ENCODE measurements at regions not wholly inside any gene's neighbourhood (a gene's known extent, or its start where the extent isn't known, plus 50 kb on each side); places are given as distances from the start of the nearest gene placed in this dataset.

DNA sequence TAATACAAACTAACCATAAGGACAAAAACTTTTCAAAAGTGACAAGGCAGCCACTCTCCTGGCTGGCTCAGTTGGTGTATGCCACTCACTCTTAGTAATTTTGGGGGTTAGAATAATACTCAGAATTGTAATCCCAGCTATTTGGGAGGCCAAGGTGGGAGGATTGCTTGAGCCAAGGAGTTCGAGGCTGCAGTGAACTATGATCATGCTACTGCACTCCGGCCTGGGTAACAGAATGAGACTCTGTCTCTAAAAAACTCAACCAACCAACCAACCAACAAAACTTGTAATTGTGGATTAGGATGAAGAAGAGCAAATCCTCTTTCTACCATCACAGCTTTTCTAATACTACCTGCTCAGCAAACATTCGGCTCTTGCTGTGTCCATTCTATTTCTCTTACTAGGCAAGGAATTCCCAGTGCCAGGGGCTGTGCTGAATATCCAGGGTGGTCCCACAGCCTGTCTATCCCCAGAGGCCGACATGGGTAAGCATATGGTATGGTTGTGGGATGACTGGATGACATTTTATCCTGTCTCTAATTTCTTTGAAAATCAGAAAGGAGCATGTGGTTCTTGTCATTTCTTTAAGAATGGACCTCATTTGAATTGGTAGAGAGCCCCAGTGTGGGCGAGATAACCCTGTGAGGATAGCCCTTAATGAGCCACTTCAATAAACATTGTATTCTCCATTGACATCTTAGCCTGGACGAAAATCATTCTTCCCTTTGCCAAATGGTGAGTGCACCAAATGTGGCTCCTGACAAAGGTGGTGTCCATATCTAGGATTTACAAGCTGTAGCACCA is 220.1 kb downstream of the MYCN start:
- peaks cover 2% of the 10 kb centered on the region for H3K27me3 Mint-ChIP-seq
- peaks cover 2% of the 10 kb centered on the region for H3K36me3 Mint-ChIP-seq
- H3K4me3 Mint-ChIP-seq = no peak overlapping the region
- no peaks in the 10 kb centered on the region for H3K9me3 Mint-ChIP-seq
- H3K4me1 Mint-ChIP-seq = peaks cover 0 to 3% (median 0%) of the 10 kb centered on the region in 3 donors
- no peak overlapping the region for H3K27ac Mint-ChIP-seq

DNA sequence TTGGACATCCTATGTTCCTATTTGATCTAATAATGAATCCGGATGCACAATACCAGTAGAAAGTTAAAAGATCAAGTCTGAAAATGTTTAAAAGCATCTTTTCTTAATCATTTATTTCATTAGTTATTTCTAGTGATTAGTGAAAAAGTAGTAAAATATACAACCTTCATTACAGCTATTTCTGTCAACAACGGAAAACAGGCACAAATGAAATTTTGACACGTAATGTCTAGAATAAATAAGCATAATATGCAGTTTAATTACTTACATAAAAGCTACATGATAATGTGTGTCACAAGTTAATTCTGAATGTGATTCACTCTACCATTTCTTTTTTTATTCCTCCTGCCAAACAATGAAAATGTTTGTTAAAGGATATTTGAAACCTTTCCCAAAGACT is 216.1 kb downstream of the MYCN start:
- Mint-ChIP-seq H3K4me1 (no peaks in the 10 kb centered on the region), H3K36me3 (no peaks in the 10 kb centered on the region), H3K9me3 (no peaks in the 10 kb centered on the region), H3K4me3 (no peak overlapping the region), H3K27me3 (peaks cover 2% of the 10 kb centered on the region), H3K27ac (no peak overlapping the region)

DNA sequence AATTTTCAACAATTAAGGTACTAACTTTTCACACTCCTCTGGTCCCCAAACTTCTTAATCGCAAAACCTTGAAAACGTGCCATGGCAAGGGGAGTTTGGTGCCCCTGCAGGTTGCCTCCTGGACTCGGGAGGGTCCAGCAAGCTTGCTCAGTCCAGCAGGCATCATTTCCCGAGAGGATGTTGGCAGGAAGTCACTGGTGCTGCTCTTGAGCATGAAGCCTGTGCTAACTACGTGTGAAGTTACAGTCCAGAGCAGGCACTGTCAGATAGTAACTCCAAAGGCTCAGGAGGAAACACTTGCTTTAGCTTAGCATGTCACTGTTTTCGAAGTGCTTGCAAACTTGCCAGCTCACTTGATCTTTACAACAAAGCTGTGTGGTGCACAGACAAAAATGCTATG is 215.4 kb downstream of the MYCN start:
- Mint-ChIP-seq H3K4me1 (no peaks in the 10 kb centered on the region), H3K27me3 (peaks cover 4% of the 10 kb centered on the region), H3K4me3 (no peak overlapping the region), H3K27ac (no peak overlapping the region), H3K9me3 (peaks cover 0 to 2% (median 1%) of the 10 kb centered on the region in 3 donors), H3K36me3 (no peaks in the 10 kb centered on the region)

DNA sequence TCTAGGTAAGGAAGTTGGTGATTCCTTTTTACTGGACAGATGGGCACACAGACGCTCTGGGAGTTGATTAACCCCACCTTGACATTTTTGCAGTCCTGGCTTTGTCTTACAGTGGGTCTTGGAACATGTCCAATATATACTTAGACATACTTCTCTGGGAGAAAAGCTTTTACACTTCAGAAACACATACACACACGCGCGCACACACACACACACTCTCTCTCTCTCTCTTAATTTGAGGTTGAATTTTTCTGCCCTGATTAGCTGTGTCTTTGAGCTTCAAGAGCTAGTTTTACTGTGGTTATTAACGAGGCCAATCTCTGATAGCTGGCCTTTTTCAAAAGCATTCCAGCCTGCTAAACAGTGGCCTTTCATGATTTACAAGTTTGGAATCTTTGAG is 215.0 kb downstream of the MYCN start:
- Mint-ChIP-seq H3K36me3 (no peaks in the 10 kb centered on the region), H3K4me3 (no peak overlapping the region), H3K4me1 (no peaks in the 10 kb centered on the region), H3K27me3 (peaks cover 4% of the 10 kb centered on the region), H3K9me3 (peaks cover 0 to 2% (median 1%) of the 10 kb centered on the region in 3 donors), H3K27ac (no peak overlapping the region)

DNA sequence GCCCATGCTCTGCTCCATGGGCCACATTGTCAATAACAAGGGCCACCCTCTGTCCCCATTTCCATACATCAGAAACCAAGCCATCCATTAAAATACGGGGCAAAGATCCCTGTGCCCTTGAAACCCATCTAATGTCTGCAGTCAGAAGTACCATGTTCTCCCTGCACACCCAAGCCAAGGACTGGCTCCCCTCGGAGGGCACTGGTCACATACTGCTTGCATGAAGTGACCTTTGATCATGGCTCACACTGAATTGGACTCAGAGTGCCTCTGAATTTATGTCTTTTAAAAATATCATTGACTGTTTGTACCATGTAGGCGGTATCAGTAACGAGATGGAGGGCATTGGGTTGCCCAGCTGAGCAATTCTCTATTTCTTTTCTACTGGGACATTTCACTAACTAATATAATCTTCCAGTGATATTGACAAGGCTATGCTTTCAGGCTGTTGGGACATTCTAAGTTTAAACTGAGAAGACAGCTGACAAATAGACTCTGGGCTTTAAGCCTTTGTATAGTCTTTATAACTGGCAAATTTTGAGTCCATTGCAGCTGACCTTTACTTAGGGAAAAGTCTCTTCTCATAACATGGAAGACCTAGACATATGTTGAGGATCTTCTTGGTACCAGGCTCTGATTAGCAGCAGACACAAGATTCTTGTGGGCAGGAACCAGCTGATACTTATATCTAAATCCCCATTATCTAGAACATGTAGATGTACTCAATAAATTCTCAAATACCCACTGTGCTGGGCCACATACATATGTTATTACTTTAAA is 214.3 kb downstream of the MYCN start:
- no peaks in the 10 kb centered on the region for H3K4me1 Mint-ChIP-seq
- no peak overlapping the region for H3K27ac Mint-ChIP-seq
- no peaks in the 10 kb centered on the region for H3K36me3 Mint-ChIP-seq
- H3K4me3 Mint-ChIP-seq = no peak overlapping the region
- peaks cover 4% of the 10 kb centered on the region for H3K27me3 Mint-ChIP-seq
- H3K9me3 Mint-ChIP-seq = peaks cover 0 to 2% (median 1%) of the 10 kb centered on the region in 3 donors

DNA sequence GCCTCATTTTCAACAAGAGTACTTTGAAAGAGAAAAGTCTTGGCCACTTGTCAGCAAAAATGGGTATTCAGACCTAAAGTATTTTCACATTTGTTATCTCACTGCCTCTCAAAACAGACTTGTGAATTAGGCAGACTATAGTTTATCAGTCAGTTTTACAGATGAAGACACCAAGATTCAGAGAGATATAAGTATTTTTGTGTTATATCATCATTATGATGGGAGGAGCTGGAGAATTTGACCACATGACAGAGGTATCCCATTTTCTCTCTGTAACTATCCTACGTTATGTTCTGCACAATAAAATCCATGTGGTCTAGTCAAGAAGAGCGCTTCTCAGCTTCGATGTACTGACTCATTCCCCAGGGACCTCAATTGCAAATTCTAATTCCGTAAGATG is 213.7 kb downstream of the MYCN start:
- Mint-ChIP-seq H3K27me3 (peaks cover 4% of the 10 kb centered on the region), H3K36me3 (no peaks in the 10 kb centered on the region), H3K4me1 (no peaks in the 10 kb centered on the region), H3K27ac (no peak overlapping the region), H3K4me3 (no peak overlapping the region), H3K9me3 (peaks cover 0 to 2% (median 1%) of the 10 kb centered on the region in 3 donors)

DNA sequence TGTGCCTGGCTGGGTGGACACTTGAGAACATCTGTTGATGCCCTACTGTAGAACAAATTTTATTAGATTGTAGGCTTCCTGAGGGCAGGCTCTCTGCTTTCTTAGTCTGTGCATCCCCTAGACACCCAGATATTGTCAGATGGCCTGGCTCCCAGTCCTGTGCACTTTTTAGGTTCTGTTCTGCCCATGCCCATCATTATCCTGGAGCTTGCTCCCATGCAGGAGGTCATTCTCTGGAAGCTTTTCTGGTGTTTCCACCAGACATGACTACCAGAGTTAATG is 213.3 kb downstream of the MYCN start:
- Mint-ChIP-seq H3K4me3 (no peak overlapping the region), H3K4me1 (no peaks in the 10 kb centered on the region), H3K9me3 (peaks cover 0 to 2% (median 1%) of the 10 kb centered on the region in 3 donors), H3K27me3 (peaks cover 4% of the 10 kb centered on the region), H3K36me3 (no peaks in the 10 kb centered on the region), H3K27ac (no peak overlapping the region)

DNA sequence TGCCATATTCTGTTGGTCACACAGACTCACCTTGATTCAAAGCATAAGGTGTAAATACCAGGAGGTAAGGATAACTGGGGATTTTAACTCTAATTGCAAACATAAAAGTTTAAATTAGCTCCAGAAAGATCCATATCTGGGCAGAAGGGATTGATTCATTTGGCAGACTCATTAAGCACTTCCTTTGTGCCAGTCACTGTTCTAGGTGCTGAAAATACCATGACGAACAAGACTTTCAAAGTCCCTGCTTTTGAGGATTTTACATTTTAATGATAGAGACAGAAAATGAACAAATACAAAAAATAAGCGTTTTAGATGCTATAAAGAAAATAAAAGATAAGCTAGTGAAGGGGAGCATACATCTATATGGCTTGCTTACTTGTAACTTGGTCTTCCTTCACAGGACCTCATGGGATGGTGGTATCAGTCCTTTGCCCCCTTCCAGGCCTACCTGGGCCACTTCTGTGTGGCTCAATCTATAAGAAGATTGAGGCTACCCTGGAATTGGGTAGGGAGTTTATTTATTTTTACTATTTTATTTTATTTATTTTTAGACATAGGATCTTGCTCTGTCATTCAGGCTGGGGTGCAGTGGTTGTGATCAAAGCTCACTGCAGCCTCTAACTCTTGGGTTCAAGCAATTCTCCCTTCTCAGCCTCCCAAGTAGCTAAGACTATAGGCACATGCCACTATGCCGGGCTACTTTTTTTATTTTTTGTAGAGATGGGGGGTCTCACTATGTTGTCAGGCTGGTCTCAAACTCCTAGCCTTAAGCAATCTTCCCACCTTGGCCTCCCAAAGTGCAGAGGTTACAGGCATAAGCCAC is 212.8 kb downstream of the MYCN start:
- H3K36me3 Mint-ChIP-seq = no peaks in the 10 kb centered on the region
- H3K4me3 Mint-ChIP-seq = no peak overlapping the region
- peaks cover 4% of the 10 kb centered on the region for H3K27me3 Mint-ChIP-seq
- H3K4me1 Mint-ChIP-seq = no peaks in the 10 kb centered on the region
- H3K9me3 Mint-ChIP-seq = peaks cover 0 to 2% (median 1%) of the 10 kb centered on the region in 3 donors
- H3K27ac Mint-ChIP-seq = no peak overlapping the region

DNA sequence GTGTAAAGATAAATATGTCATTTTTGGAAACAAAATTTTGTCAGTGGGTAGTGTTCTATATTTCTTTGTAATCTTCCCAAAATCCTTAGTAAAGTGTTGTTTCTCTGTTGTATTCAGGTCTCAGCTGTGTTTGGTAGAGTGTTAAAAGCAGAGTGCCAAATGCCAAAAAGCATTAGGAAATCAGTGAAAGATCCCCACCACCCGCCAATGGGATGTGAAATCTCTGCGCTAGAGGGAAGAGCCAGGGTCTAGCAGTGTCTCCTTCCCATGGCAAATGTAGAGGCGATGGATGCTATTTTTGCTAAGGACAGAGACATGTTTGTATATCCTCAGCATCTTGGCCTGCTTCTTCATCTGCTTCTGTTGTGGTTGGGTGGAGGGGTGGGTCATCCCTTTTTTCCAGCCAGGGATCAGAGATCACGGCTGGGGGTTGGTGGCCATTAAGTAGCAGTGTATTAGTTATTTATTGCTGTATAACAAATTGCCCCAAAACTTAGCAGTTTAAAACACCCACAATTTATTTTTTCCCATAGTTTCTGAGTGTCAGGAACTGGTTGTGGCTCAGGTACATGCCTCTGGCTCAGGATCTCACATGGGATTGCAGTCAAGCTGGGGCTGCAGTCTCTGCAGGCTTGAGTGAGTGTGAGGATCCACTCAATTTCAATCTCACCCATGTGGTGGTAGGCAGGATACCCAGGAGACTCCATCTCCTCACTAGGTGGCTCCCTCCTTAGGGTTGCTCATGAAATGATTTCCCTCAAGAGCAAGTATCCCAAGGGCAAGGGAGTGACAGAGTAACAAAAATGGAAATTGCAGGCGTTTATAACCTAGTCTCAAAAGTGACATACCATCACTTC is 211.9 kb downstream of the MYCN start:
- Mint-ChIP-seq H3K9me3 (peaks cover 0 to 2% (median 1%) of the 10 kb centered on the region in 3 donors), H3K27ac (no peak overlapping the region), H3K27me3 (peaks cover 4% of the 10 kb centered on the region), H3K36me3 (no peaks in the 10 kb centered on the region), H3K4me1 (no peaks in the 10 kb centered on the region), H3K4me3 (no peak overlapping the region)

DNA sequence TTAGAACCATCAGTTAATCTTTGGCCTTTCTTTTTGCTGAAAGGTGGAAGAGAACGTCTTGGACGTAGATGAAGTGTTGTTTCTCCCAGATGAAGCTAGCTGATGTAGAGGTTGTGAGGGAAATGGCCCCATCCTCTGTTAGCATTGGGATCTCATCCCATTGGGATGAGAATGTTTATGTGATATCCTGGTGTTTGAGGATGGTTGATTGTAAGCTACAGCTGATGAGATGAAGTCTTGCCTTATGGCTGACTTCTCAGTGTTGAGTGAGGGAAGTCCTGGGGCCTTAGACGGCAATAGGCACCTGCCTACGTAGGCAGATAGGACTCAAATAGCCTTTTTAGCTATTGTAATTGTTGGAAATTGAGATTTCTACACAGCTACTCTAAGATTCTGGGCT is 211.3 kb downstream of the MYCN start:
- Mint-ChIP-seq H3K9me3 (peaks cover 0 to 2% (median 1%) of the 10 kb centered on the region in 3 donors), H3K4me1 (no peaks in the 10 kb centered on the region), H3K27me3 (peaks cover 4% of the 10 kb centered on the region), H3K27ac (no peak overlapping the region), H3K36me3 (no peaks in the 10 kb centered on the region), H3K4me3 (no peak overlapping the region)

DNA sequence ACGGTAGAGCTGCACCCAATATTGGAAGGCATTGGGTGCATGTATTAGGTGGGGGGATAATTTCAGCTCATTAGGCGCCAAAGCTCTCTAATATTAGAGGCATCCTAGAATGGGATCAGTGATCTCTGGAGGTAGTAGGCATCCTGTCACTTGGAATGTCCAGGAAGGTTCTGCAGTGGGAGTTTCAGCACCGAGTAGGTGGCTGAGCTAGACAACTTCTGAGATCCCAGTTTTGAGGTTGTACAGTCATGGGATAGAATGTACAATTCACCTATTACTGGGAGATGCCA is 210.9 kb downstream of the MYCN start:
- no peaks in the 10 kb centered on the region for H3K4me1 Mint-ChIP-seq
- no peak overlapping the region for H3K27ac Mint-ChIP-seq
- no peaks in the 10 kb centered on the region for H3K36me3 Mint-ChIP-seq
- peaks cover 0 to 2% (median 1%) of the 10 kb centered on the region in 3 donors for H3K9me3 Mint-ChIP-seq
- no peak overlapping the region for H3K4me3 Mint-ChIP-seq
- H3K27me3 Mint-ChIP-seq = peaks cover 4% of the 10 kb centered on the region

DNA sequence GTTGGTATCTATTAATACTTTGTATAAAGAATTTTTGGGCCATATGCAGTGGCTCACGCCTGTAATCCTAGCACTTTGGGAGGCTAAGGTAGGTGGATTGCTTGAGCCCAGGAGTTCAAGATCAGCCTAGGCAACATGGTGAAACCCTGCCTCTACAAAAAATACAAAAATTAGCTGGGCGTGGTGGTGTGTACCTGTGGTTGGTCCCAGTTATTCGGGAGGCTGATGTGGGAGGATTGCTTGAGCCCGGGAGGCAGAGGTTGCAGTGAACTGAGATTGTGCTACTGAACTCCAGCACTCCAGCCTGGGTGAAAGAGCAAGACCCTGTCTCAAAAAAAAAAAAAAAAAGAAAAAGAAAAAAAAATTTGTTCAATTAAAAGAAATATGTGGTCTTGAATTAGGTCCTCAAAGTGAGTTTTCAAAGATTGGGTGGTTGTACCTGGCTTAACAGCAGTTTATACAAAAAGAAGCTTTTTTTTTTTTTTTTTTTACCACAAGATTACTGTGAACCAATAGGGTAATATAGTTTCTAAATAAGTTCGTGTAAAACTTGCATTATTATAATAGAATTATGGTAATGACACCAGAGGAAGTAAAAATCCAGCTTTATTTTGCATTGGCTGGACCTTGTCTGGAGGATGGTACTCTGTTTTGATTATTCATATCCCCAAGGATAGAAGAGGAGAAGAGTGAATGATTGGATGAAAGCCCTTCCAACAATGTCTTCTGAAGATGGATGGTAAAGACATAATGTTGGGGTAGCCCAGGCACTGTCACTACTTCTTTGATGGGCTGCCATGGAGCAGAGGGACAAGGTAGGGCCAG is 210.3 kb downstream of the MYCN start:
- peaks cover 0 to 2% (median 1%) of the 10 kb centered on the region in 3 donors for H3K9me3 Mint-ChIP-seq

DNA sequence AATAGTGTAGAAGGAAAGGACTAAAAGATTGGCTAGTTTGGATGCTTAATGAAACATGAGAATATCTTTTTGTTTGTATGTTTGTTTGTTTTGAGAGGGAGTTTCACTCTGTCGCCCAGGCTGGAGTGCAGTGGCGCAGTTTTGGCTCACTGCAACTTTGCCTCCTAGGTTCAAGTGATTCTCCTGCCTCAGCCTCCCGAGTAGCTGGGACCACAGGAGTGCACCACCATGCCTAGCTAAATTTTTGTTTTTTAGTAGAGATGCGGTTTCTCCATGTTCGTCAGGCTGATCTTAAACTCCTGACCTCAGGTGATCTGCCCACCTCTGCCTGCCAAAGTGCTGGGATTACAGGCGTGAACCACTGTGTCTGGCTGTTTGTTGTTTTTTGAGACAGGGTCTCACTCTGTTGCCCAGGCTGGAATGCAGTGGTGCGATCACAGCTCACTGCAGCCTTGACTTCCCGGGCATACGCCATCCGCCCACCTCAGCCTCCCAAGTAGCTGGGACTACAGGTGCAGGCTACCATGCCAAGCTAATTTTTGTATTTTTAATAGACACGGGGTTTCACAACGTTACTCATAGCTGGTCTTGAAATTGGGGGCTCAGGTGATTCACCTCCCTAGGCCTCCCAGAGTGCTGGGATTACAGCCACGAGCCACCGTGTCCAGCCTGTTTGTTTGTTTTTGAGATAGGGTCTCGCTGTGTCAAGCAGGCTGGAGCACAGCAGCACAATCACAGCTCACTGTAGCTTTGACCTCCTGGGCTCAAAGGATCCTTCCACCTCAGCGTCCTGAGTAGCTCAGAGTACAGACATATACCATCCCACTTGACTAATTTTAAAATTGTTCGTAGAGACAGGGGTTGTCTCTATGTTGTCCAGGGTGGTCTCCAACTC is 209.2 kb downstream of the MYCN start:
- Mint-ChIP-seq H3K9me3 (peaks cover 0 to 2% (median 1%) of the 10 kb centered on the region in 3 donors), H3K4me1 (no peaks in the 10 kb centered on the region), H3K4me3 (no peak overlapping the region), H3K27ac (no peak overlapping the region), H3K27me3 (peaks cover 4% of the 10 kb centered on the region), H3K36me3 (no peaks in the 10 kb centered on the region)

More for the DNA sequence above, 210.3 kb downstream of the MYCN start:
- Mint-ChIP-seq H3K36me3 (no peaks in the 10 kb centered on the region), H3K27ac (no peak overlapping the region), H3K4me3 (no peak overlapping the region), H3K27me3 (peaks cover 4% of the 10 kb centered on the region), H3K4me1 (no peaks in the 10 kb centered on the region)
